Mesenchymal stem cell (in vitro differentiated cells and primary cell): ENCODE measurements at regions not wholly inside any gene's neighbourhood (a gene's known extent, or its start where the extent isn't known, plus 50 kb on each side); places are given as distances from the start of the nearest gene placed in this dataset.
"Not testable (repeated sequence)": the region's sequence is repeated elsewhere in the genome, so short reads cannot be mapped to it uniquely, and the experiment has no call there.

ENCODE experiments used
- DNase-seq: peaks from one replicate; pipeline ENCODE4 v3.0.0-alpha.2; 2013
- H2AFZ ChIP-seq: one replicate; pipeline ENCODE4 v1.6.1; 2013; ENCODE audit warnings: low read depth, mild to moderate bottlenecking, control low read depth, inconsistent platforms, low read length, moderate library complexity
- H2AK5ac ChIP-seq: 2 replicates; pipeline ENCODE4 v1.6.1; 2013; ENCODE audit warnings: low read length, moderate library complexity, mild to moderate bottlenecking, inconsistent platforms; ENCODE audit not compliant: severe bottlenecking
- H2BK120ac ChIP-seq: one replicate; pipeline ENCODE4 v1.6.1; 2013; ENCODE audit warnings: low read depth, mild to moderate bottlenecking, inconsistent platforms, low read length, moderate library complexity
- H2BK12ac ChIP-seq, 2 experiments: one replicate each; pipeline ENCODE4 v1.6.1; 2013; ENCODE audit warnings: inconsistent platforms in 2 of 2, low read length in 2 of 2, mild to moderate bottlenecking in 2 of 2, moderate library complexity in 2 of 2, control low read depth in 1 of 2
- H2BK15ac ChIP-seq: one replicate; pipeline ENCODE4 v1.6.1; 2013; ENCODE audit warnings: mild to moderate bottlenecking, low read depth, inconsistent platforms; ENCODE audit not compliant: poor library complexity, severe bottlenecking
- H2BK5ac ChIP-seq: 2 replicates; pipeline ENCODE4 v1.6.1; 2013; ENCODE audit warnings: low read depth, mild to moderate bottlenecking, low read length, control low read depth, inconsistent platforms; ENCODE audit not compliant: poor library complexity, severe bottlenecking
- H3K14ac ChIP-seq, 2 experiments: one replicate each; pipeline ENCODE4 v1.6.1; 2013; ENCODE audit warnings: inconsistent platforms in 2 of 2, low read length in 2 of 2, control low read depth in 1 of 2, mild to moderate bottlenecking in 1 of 2, moderate library complexity in 1 of 2
- H3K18ac ChIP-seq, 2 experiments: one replicate each; pipeline ENCODE4 v1.6.1; 2013; ENCODE audit warnings: inconsistent platforms in 2 of 2, low read length in 2 of 2, control low read depth in 1 of 2, low read depth in 1 of 2, mild to moderate bottlenecking in 1 of 2
- H3K23ac ChIP-seq, 2 experiments: one replicate each; pipeline ENCODE4 v1.6.1; 2013; ENCODE audit warnings: inconsistent platforms in 2 of 2, low read length in 2 of 2, mild to moderate bottlenecking in 2 of 2, moderate library complexity in 2 of 2, control low read depth in 1 of 2
- H3K27ac ChIP-seq: 2 replicates; pipeline ENCODE4 v1.5.1; 2013; ENCODE audit warnings: mild to moderate bottlenecking, moderate library complexity, low read length, control low read depth, inconsistent platforms; ENCODE audit not compliant: poor library complexity, severe bottlenecking
- H3K27me3 ChIP-seq, 2 experiments: 2 replicates each; pipeline versions ENCODE4 v1.6.1 to v1.7.0; 2013; ENCODE audit warnings: low read length in 2 of 2, mild to moderate bottlenecking in 2 of 2, moderate library complexity in 2 of 2, control low read depth in 1 of 2, inconsistent platforms in 1 of 2; ENCODE audit not compliant: control insufficient read depth in 1 of 2, insufficient read depth in 1 of 2
- H3K36me3 ChIP-seq, 2 experiments: 2 replicates each; pipeline versions ENCODE4 v1.6.1 to v1.7.0; 2013; ENCODE audit warnings: low read length in 2 of 2, control low read depth in 1 of 2, inconsistent platforms in 1 of 2, low read depth in 1 of 2, mild to moderate bottlenecking in 1 of 2; ENCODE audit not compliant: insufficient read depth in 2 of 2, control insufficient read depth in 1 of 2
- H3K4ac ChIP-seq, 2 experiments: one replicate each; pipeline ENCODE4 v1.6.1; 2013; ENCODE audit warnings: inconsistent platforms in 2 of 2, low read length in 2 of 2, mild to moderate bottlenecking in 2 of 2, moderate library complexity in 2 of 2, control low read depth in 1 of 2, low read depth in 1 of 2
- H3K4me1 ChIP-seq: 2 replicates; pipeline ENCODE4 v1.6.1; 2013; ENCODE audit warnings: low read depth, low read length, control low read depth; ENCODE audit not compliant: control insufficient read depth, insufficient read depth
- H3K4me2 ChIP-seq: 2 replicates; pipeline ENCODE4 v1.6.1; 2013; ENCODE audit warnings: low read length, mild to moderate bottlenecking, inconsistent platforms; ENCODE audit not compliant: poor library complexity, severe bottlenecking
- H3K4me3 ChIP-seq, 2 experiments: 2 replicates each; pipeline versions ENCODE4 v1.5.1 to v1.7.0; 2013; ENCODE audit warnings: low read length in 2 of 2, mild to moderate bottlenecking in 2 of 2, control low read depth in 1 of 2, low read depth in 1 of 2; ENCODE audit not compliant: insufficient read depth in 1 of 2
- H3K79me1 ChIP-seq: replicated peaks from 2 replicates; pipeline ENCODE4 v1.6.1; 2013; ENCODE audit warnings: mild to moderate bottlenecking, control low read depth, low read length, inconsistent platforms; ENCODE audit not compliant: poor library complexity, severe bottlenecking
- H3K9ac ChIP-seq: 2 replicates; pipeline ENCODE4 v1.7.0; 2013; ENCODE audit warnings: mild to moderate bottlenecking, low read length, moderate library complexity
- H3K9me3 ChIP-seq: 2 replicates; pipeline ENCODE4 v1.7.0; 2013; ENCODE audit warnings: mild to moderate bottlenecking, low read length; ENCODE audit not compliant: control insufficient read depth
- H4K8ac ChIP-seq: one replicate; pipeline ENCODE4 v1.6.1; 2013; ENCODE audit warnings: inconsistent platforms, mild to moderate bottlenecking, low read length, moderate library complexity
- H4K91ac ChIP-seq: one replicate; pipeline ENCODE4 v1.6.1; 2013; ENCODE audit warnings: mild to moderate bottlenecking, low read length, inconsistent platforms
- WGBS: methylation state at CpG from one replicate; pipeline ENCODE4 v1.1.7; 2013; ENCODE audit warnings: mixed read lengths; 5-methylcytosine and 5-hydroxymethylcytosine counted together

DNA sequence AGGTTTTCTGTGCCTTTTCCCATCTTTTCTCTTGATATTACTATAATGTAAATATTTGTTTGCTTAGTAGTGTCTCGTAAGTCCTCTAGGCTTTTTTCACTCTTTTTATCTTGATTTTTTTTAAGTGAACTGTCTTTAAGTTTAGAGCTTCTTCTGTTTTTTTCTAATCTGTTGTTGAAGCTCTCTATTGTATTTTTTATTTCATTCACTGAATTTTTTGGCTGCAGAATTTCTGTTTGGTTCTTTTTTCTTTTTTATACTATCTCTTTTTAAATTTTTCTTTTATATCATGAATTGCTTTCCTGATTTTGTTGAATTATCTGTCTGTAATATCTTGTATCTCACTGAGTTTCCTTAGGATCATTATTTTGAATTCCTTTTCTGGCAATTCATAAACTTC lies 331.8 kb upstream of the RBMS1 start:
- H2BK15ac ChIP-seq, result no peak overlapping the region
- no peak overlapping the region for H2BK120ac ChIP-seq

DNA sequence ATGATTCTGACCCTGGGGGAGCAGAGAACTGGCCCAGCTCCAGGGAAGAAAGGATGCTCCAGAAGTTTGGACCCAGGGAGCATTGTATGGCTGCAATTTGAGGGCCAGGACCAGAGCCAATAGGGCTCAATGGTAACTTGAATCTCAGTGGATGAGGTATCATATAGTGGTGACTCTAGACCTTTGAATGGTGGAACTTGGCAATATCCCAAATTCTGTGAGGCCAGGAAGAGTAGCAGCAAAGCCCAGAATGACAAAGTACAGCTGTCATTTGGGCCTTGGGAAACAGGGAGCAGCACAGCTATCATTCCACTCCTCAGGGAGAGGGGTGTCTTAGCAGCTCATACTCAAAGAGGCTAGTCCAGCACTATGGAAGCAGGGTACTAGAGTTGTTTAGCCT lies 332.9 kb upstream of the RBMS1 start:
- no peak overlapping the region for H2AK5ac ChIP-seq

More for the DNA sequence above, 331.8 kb upstream of the RBMS1 start:
- Histone ChIP-seq H3K4me1 (no peaks in the 10 kb centered on the region), H3K4me3 (no peak overlapping the region), H3K23ac (no peak overlapping the region), H2BK12ac (no peak overlapping the region), H2AFZ (no peak overlapping the region), H3K36me3 (no peaks in the 10 kb centered on the region), H4K91ac (no peak overlapping the region), H2BK5ac (no peak overlapping the region), H2AK5ac (no peak overlapping the region), H3K14ac (no peak overlapping the region), H3K4me2 (no peak overlapping the region), H3K79me1 (no peaks in the 10 kb centered on the region), H3K9me3 (peaks cover 75% of the 10 kb centered on the region), H3K18ac (no peak overlapping the region), H3K9ac (no peak overlapping the region), H3K27ac (no peak overlapping the region), H3K27me3 (no peaks in the 10 kb centered on the region), H4K8ac (no peak overlapping the region), H3K4ac (no peak overlapping the region)
- no CpG with 5 or more reads among the region's 1 CpG for WGBS
- DNase-seq, result no peak

DNA sequence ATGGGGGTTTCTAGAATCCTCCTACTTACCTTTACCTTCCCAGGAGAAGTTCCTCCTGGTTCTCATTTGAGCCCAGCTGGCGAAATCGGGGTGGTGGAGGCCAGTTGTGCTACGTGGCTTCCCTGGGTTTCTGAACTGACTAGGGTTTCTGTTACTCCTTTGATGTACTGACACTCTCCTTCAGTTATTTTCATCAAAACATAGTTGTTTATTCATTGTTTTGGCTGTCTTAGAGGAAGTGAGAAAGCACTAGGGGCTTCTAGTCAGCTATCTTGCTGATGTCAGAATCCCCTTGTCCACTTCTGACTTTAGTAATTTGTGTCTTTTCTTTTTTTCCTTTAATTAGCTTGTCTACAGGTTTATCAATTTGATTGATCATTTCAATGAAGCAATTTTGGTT lies 332.2 kb upstream of the TANK start:
- WGBS, result 100% methylated on average over 3 of the region's 3 CpGs
- Histone ChIP-seq H4K8ac (no peak overlapping the region), H3K36me3 (no peaks in the 10 kb centered on the region), H3K27ac (no peak overlapping the region), H3K79me1 (no peaks in the 10 kb centered on the region), H2BK5ac (no peak overlapping the region), H3K4me3 (no peak overlapping the region), H3K9me3 (peaks cover 54% of the 10 kb centered on the region), H3K4me2 (no peak overlapping the region), H2AFZ (no peak overlapping the region), H2BK12ac (no peak overlapping the region), H3K14ac (no peak overlapping the region), H3K4ac (no peak overlapping the region), H2BK120ac (no peak overlapping the region), H2AK5ac (no peak overlapping the region), H2BK15ac (no peak overlapping the region), H3K23ac (no peak overlapping the region), H3K9ac (no peak overlapping the region), H3K27me3 (no peaks in the 10 kb centered on the region), H4K91ac (no peak overlapping the region), H3K18ac (no peak overlapping the region), H3K4me1 (no peaks in the 10 kb centered on the region)
- DNase-seq, result no peak

More for the DNA sequence above, 332.9 kb upstream of the RBMS1 start:
- no peak overlapping the region for H3K18ac ChIP-seq
- no peak overlapping the region for H2AFZ ChIP-seq
- H3K9me3 ChIP-seq, result peaks cover 69% of the 10 kb centered on the region
- no peak overlapping the region for H3K4me2 ChIP-seq
- H4K91ac ChIP-seq, result no peak overlapping the region
- H3K4me3 ChIP-seq, result no peak overlapping the region
- H3K23ac ChIP-seq, result no peak overlapping the region
- no peaks in the 10 kb centered on the region for H3K4me1 ChIP-seq
- no peak overlapping the region for H3K14ac ChIP-seq
- no peaks in the 10 kb centered on the region for H3K36me3 ChIP-seq
- H3K27me3 ChIP-seq, result no peaks in the 10 kb centered on the region
- H3K79me1 ChIP-seq, result no peaks in the 10 kb centered on the region
- no peak overlapping the region for H3K27ac ChIP-seq
- no peak overlapping the region for H2BK120ac ChIP-seq
- H2BK12ac ChIP-seq, result no peak overlapping the region
- H4K8ac ChIP-seq, result no peak overlapping the region
- H3K9ac ChIP-seq, result no peak overlapping the region
- H2BK5ac ChIP-seq, result no peak overlapping the region
- H3K4ac ChIP-seq, result no peak overlapping the region
- H2BK15ac ChIP-seq, result no peak overlapping the region
- DNase-seq, result peak; percentile 31

DNA sequence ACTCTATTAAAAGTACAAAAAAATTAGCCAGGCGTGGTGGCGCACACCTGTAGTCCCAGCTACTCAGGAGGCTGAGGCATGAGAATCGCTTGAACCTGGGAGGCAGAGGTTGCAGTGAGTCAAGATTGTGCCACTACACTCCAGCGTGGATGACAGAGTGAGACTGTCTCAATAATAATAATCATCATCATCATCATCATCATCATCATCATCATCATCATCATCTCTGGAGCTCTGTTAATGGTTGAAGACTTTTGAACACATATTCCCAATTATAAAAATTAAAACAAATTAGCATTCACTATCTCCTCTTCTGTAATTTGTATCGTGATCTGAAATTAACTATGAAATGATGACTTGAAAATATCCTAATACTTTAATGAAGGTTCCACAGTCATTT lies 327.8 kb upstream of the TANK start:
- not testable (repeated sequence) for H2AK5ac ChIP-seq, H3K27ac ChIP-seq, H3K4me2 ChIP-seq, H4K91ac ChIP-seq, H3K36me3 ChIP-seq, H3K9ac ChIP-seq, H3K14ac ChIP-seq, H3K79me1 ChIP-seq, H2BK15ac ChIP-seq, H3K18ac ChIP-seq, H2AFZ ChIP-seq, H3K4me3 ChIP-seq, H3K23ac ChIP-seq, H4K8ac ChIP-seq, H2BK12ac ChIP-seq, H2BK5ac ChIP-seq, H3K27me3 ChIP-seq, H3K4ac ChIP-seq, DNase-seq, H3K4me1 ChIP-seq, H2BK120ac ChIP-seq
- H3K9me3 ChIP-seq, result peaks cover 17% of the 10 kb centered on the region
- WGBS, result over 99% methylated on average over 5 of the region's 5 CpGs
